C4-2B (cell line): ENCODE measurements at regions not wholly inside any gene's neighbourhood (a gene's known extent, or its start where the extent isn't known, plus 50 kb on each side); places are given as distances from the start of the nearest gene placed in this dataset.

Experiments
- CTCF ChIP-seq: fragments of 450-650 bp; conservative IDR thresholded peaks from 2 replicates; pipeline ENCODE4 v1.5.1; 2017; ENCODE audit warnings: mild to moderate bottlenecking
- ZFX ChIP-seq: fragments of 450-650 bp; IDR thresholded peaks from 2 replicates; pipeline ENCODE4 v1.6.1; 2017

- TF ChIP-seq CTCF (no peak), ZFX (no peak)
These were observed 2603.2 kb downstream of the PCDH7 start for GRCh38 chr4:33323393-33323792.
